HTR-8/SVneo (cell line): ENCODE measurements at regions not wholly inside any gene's neighbourhood (a gene's known extent, or its start where the extent isn't known, plus 50 kb on each side); places are given as distances from the start of the nearest gene placed in this dataset.

Experiments
- DNase-seq: peaks from one replicate; pipeline ENCODE4 v3.0.0; 2011; ENCODE audit warnings: low spot score, mixed read lengths; ENCODE audit not compliant: insufficient read length
- FAIRE-seq: peaks from 2 replicates; lab custom pipeline; 2011; peaks lifted over from hg19 to GRCh38; lab: Jason Lieb, UNC

GRCh38 chr1:208614610-208615009 is 370.4 kb upstream of the PLXNA2 start:
- no peak for FAIRE-seq
- DNase-seq: no peak

GRCh38 chr1:208615371-208615770 is 371.2 kb upstream of the PLXNA2 start:
- DNase-seq: no peak
- FAIRE-seq: no peak

- FAIRE-seq (no peak), DNase-seq (no peak)
These were observed 372.6 kb upstream of the PLXNA2 start for GRCh38 chr1:208616776-208617175.

GRCh38 chr1:208628022-208628914 is 384.1 kb upstream of the PLXNA2 start:
- FAIRE-seq: no peak
- no peak for DNase-seq

GRCh38 chr1:208631092-208631491 is 386.9 kb upstream of the PLXNA2 start:
- DNase-seq (no peak), FAIRE-seq (no peak)

- DNase-seq: no peak
- no peak for FAIRE-seq
These were observed 387.3 kb upstream of the PLXNA2 start for GRCh38 chr1:208631506-208631905.

- no peak for DNase-seq
- no peak for FAIRE-seq
These were observed 390.4 kb upstream of the PLXNA2 start for GRCh38 chr1:208634346-208635140.

GRCh38 chr1:208637181-208637580 is 393.0 kb upstream of the PLXNA2 start:
- DNase-seq: no peak
- FAIRE-seq: no peak

- no peak for FAIRE-seq
- DNase-seq: no peak
These were observed 395.2 kb upstream of the PLXNA2 start for GRCh38 chr1:208639382-208639781.

- FAIRE-seq: no peak
- no peak for DNase-seq
These were observed 396.1 kb upstream of the PLXNA2 start for GRCh38 chr1:208640295-208640694.

GRCh38 chr1:208641579-208642280 is 397.5 kb upstream of the PLXNA2 start:
- DNase-seq (no peak), FAIRE-seq (no peak)

GRCh38 chr1:208643005-208643597 is 398.9 kb upstream of the PLXNA2 start:
- FAIRE-seq: no peak
- no peak for DNase-seq

GRCh38 chr1:208644401-208645160 is 400.4 kb upstream of the PLXNA2 start:
- DNase-seq (no peak), FAIRE-seq (no peak)

- no peak for DNase-seq
- FAIRE-seq: no peak
These were observed 402.2 kb upstream of the PLXNA2 start for GRCh38 chr1:208646431-208646830.

GRCh38 chr1:208648146-208648545 is 404.0 kb upstream of the PLXNA2 start:
- DNase-seq (no peak), FAIRE-seq (no peak)

- DNase-seq: peak; percentile 58
- peak; percentile 72 for FAIRE-seq
These were observed 408.3 kb upstream of the PLXNA2 start for GRCh38 chr1:208652296-208653160.

- no peak for DNase-seq
- no peak for FAIRE-seq
These were observed 409.2 kb upstream of the PLXNA2 start for GRCh38 chr1:208653426-208653825.

GRCh38 chr1:208654241-208654640 is 410.1 kb upstream of the PLXNA2 start:
- FAIRE-seq (no peak), DNase-seq (no peak)

GRCh38 chr1:208665936-208666335 is 421.8 kb upstream of the PLXNA2 start:
- no peak for DNase-seq
- no peak for FAIRE-seq
